Peyer's patch (tissue), 4 donors: ENCODE measurements at regions not wholly inside any gene's neighbourhood (a gene's known extent, or its start where the extent isn't known, plus 50 kb on each side); places are given as distances from the start of the nearest gene placed in this dataset.

ENCODE experiments used
- POLR2A ChIP-seq, 2 donors: fragments of 450-650 bp; IDR thresholded peaks; one replicate each; pipeline ENCODE4 v1.5.1; 2017; ENCODE audit warnings: antibody characterized with exemption in 2 of 2, mild to moderate bottlenecking in 2 of 2, moderate library complexity in 2 of 2
- TF ChIP-seq, protein P1 (sequence below), 6 experiments: fragments of 450-650 bp in 4 of 6; fragments of 200-600 bp in 2 of 6; sonication (generic) in 1 of 6; IDR thresholded peaks; one replicate each; pipeline ENCODE4 v1.5.1; 2017 to 2019; ENCODE audit warnings: antibody characterized with exemption in 6 of 6, mild to moderate bottlenecking in 3 of 6, moderate library complexity in 1 of 6

DNA sequence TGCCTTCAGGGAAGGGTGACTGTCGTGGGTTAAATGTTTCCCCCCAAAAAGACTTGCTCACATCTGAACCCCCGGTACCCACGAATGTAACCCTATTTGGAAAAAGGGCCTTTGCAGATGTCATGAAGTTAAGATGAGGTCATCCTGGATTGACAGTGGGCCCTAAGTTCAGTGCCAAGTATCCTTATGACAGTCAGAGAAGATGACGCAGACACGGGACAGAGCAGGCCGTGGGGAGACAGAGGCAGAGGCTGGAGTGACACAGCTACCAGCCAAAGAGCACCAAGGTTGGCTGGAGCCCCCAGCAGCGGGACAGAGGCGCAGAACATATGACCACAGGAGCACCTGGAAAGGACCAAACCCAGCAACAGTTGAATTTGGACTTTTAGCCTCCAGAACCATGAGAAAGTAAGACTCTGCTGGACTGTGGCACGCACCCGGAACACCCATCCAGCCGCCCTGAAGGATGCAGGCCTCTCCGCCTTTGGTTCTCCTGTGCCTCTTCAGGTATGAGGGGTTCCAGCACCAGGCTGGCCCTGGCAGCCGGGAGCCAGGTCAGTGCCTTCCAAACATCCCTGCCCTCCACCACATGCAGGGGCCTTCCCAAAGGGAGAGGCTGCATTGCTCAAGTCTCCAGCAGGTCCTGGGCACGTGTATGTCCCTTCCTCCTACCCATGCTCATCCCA, 104.0 kb downstream of the FOXL1 start:
- TF ChIP-seq, protein P1, sequence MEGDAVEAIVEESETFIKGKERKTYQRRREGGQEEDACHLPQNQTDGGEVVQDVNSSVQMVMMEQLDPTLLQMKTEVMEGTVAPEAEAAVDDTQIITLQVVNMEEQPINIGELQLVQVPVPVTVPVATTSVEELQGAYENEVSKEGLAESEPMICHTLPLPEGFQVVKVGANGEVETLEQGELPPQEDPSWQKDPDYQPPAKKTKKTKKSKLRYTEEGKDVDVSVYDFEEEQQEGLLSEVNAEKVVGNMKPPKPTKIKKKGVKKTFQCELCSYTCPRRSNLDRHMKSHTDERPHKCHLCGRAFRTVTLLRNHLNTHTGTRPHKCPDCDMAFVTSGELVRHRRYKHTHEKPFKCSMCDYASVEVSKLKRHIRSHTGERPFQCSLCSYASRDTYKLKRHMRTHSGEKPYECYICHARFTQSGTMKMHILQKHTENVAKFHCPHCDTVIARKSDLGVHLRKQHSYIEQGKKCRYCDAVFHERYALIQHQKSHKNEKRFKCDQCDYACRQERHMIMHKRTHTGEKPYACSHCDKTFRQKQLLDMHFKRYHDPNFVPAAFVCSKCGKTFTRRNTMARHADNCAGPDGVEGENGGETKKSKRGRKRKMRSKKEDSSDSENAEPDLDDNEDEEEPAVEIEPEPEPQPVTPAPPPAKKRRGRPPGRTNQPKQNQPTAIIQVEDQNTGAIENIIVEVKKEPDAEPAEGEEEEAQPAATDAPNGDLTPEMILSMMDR (IDR thresholded peaks at IDR 0.05), result no peak
- TF ChIP-seq POLR2A (IDR thresholded peaks at IDR 0.05), result no peak
